Trophoblast cell (in vitro differentiated cells and primary cell): ENCODE measurements at regions not wholly inside any gene's neighbourhood (a gene's known extent, or its start where the extent isn't known, plus 50 kb on each side); places are given as distances from the start of the nearest gene placed in this dataset.

Experiments used
- DNase-seq, 2 donors: peaks; one replicate each; pipeline ENCODE4 v3.0.0-alpha.2; 2016
- H2AFZ ChIP-seq: 2 replicates; pipeline ENCODE4 v1.6.1; 2013; ENCODE audit warnings: low read length, moderate library complexity, mild to moderate bottlenecking; ENCODE audit not compliant: insufficient read depth, poor library complexity
- H2AK5ac ChIP-seq: 2 replicates; pipeline ENCODE4 v1.6.1; 2013; ENCODE audit warnings: mild to moderate bottlenecking, low read length
- H2BK120ac ChIP-seq: 2 replicates; pipeline ENCODE4 v1.6.1; 2013; ENCODE audit warnings: low read length, mild to moderate bottlenecking, moderate library complexity; ENCODE audit not compliant: insufficient read depth, poor library complexity
- H2BK12ac ChIP-seq: 2 replicates; pipeline ENCODE4 v1.6.1; 2013; ENCODE audit warnings: mild to moderate bottlenecking, low read length, moderate library complexity
- H2BK5ac ChIP-seq: 2 replicates; pipeline ENCODE4 v1.6.1; 2013; ENCODE audit warnings: low read length, low read depth, moderate library complexity, mild to moderate bottlenecking; ENCODE audit not compliant: poor library complexity
- H3K14ac ChIP-seq: 2 replicates; pipeline ENCODE4 v1.6.1; 2013; ENCODE audit warnings: mild to moderate bottlenecking, low read length
- H3K18ac ChIP-seq: 2 replicates; pipeline ENCODE4 v1.6.1; 2013; ENCODE audit warnings: mild to moderate bottlenecking, low read length
- H3K23ac ChIP-seq: 2 replicates; pipeline ENCODE4 v1.6.1; 2013; ENCODE audit warnings: low read length
- H3K27ac ChIP-seq: 2 replicates; pipeline ENCODE4 v1.5.1; 2013; ENCODE audit warnings: low read depth, mild to moderate bottlenecking, inconsistent platforms, low read length, moderate library complexity
- H3K27me3 ChIP-seq: 2 replicates; pipeline ENCODE4 v1.6.1; 2013; ENCODE audit warnings: inconsistent platforms, mild to moderate bottlenecking, low read length, moderate library complexity; ENCODE audit not compliant: insufficient read depth
- H3K36me3 ChIP-seq, 2 experiments: 1 replicate in 1 of 2; 2 replicates in 1 of 2; pipeline ENCODE4 v1.6.1; 2013; ENCODE audit warnings: low read length in 2 of 2, mild to moderate bottlenecking in 2 of 2, moderate library complexity in 1 of 2; ENCODE audit not compliant: insufficient read depth in 2 of 2, control insufficient read depth in 1 of 2
- H3K4ac ChIP-seq: 2 replicates; pipeline ENCODE4 v1.6.1; 2013; ENCODE audit warnings: low read depth, mild to moderate bottlenecking, low read length, moderate library complexity
- H3K4me1 ChIP-seq, 2 experiments: 1 replicate in 1 of 2; 2 replicates in 1 of 2; pipeline ENCODE4 v1.6.1; 2013; ENCODE audit warnings: low read length in 2 of 2, mild to moderate bottlenecking in 2 of 2, moderate library complexity in 1 of 2; ENCODE audit not compliant: insufficient read depth in 2 of 2, control insufficient read depth in 1 of 2
- H3K4me2 ChIP-seq: 2 replicates; pipeline ENCODE4 v1.6.1; 2013; ENCODE audit warnings: inconsistent platforms, mild to moderate bottlenecking, low read length, moderate library complexity
- H3K4me3 ChIP-seq: 2 replicates; pipeline ENCODE4 v1.5.1; 2013; ENCODE audit warnings: mild to moderate bottlenecking, low read depth, low read length, inconsistent platforms
- H3K79me1 ChIP-seq: one replicate; pipeline ENCODE4 v1.6.1; 2013; ENCODE audit warnings: low read length
- H3K79me2 ChIP-seq: 2 replicates; pipeline ENCODE4 v1.6.1; 2013; ENCODE audit warnings: low read length, mild to moderate bottlenecking; ENCODE audit not compliant: control insufficient read depth, insufficient read depth, poor library complexity
- H3K9ac ChIP-seq: 2 replicates; pipeline ENCODE4 v1.6.1; 2013; ENCODE audit warnings: mild to moderate bottlenecking, low read length
- H3K9me3 ChIP-seq: 2 replicates; pipeline ENCODE4 v1.6.1; 2013; ENCODE audit warnings: low read depth, mild to moderate bottlenecking, control low read depth, inconsistent platforms, low read length; ENCODE audit not compliant: insufficient read depth
- H4K12ac ChIP-seq: 2 replicates; pipeline ENCODE4 v1.6.1; 2013; ENCODE audit warnings: low read depth, mild to moderate bottlenecking, low read length, moderate library complexity
- H4K8ac ChIP-seq: 2 replicates; pipeline ENCODE4 v1.6.1; 2013; ENCODE audit warnings: low read depth, mild to moderate bottlenecking, low read length, moderate library complexity
- H4K91ac ChIP-seq: one replicate; pipeline ENCODE4 v1.6.1; 2013; ENCODE audit warnings: low read depth, mild to moderate bottlenecking, low read length, moderate library complexity
- WGBS: extraction: QIAGEN DNeasy Blood & Tissue Kit; methylation state at CpG from one replicate; pipeline ENCODE4 v1.1.7; 2013; ENCODE audit warnings: missing lambda C conversion rate; ENCODE audit not compliant: insufficient read length, insufficient coverage; ENCODE audit errors: extremely low coverage; 5-methylcytosine and 5-hydroxymethylcytosine counted together

- H4K12ac ChIP-seq = no peak overlapping the region
- H3K79me2 ChIP-seq = no peaks in the 10 kb centered on the region
- peaks cover 0 to 2% of the 10 kb centered on the region in 2 experiments for H3K4me1 ChIP-seq
- H2AK5ac ChIP-seq = no peak overlapping the region
- H3K14ac ChIP-seq = no peak overlapping the region
- H3K36me3 ChIP-seq = no peaks in the 10 kb centered on the region
- H3K9ac ChIP-seq = no peak overlapping the region
- DNase-seq = no peak
- H3K27me3 ChIP-seq = no peaks in the 10 kb centered on the region
- no peak overlapping the region for H3K4me2 ChIP-seq
- no peak overlapping the region for H3K4me3 ChIP-seq
- no peak overlapping the region for H2BK5ac ChIP-seq
- H3K9me3 ChIP-seq = no peaks in the 10 kb centered on the region
- H3K79me1 ChIP-seq = no peaks in the 10 kb centered on the region
- H3K18ac ChIP-seq = no peak overlapping the region
- no peak overlapping the region for H3K23ac ChIP-seq
- H4K8ac ChIP-seq = no peak overlapping the region
- no peak overlapping the region for H3K4ac ChIP-seq
- no peak overlapping the region for H3K27ac ChIP-seq
- H4K91ac ChIP-seq = no peak overlapping the region
- H2BK120ac ChIP-seq = no peak overlapping the region
- no peak overlapping the region for H2AFZ ChIP-seq
- H2BK12ac ChIP-seq = no peak overlapping the region
- WGBS = no CpG with 5 or more reads among the region's 2 CpGs
Measured at GRCh38 chr4:77309496-77309895, 152.5 kb downstream of the CCNG2 start.

- Histone ChIP-seq H3K9ac (no peak overlapping the region), H3K4me1 (peaks cover 0 to 2% of the 10 kb centered on the region in 2 experiments), H2BK5ac (no peak overlapping the region), H2BK120ac (no peak overlapping the region), H3K4ac (no peak overlapping the region), H3K36me3 (no peaks in the 10 kb centered on the region), H3K79me1 (no peaks in the 10 kb centered on the region), H4K91ac (no peak overlapping the region), H4K8ac (no peak overlapping the region), H2AFZ (no peak overlapping the region), H3K79me2 (no peaks in the 10 kb centered on the region), H3K9me3 (no peaks in the 10 kb centered on the region), H3K27me3 (no peaks in the 10 kb centered on the region), H3K18ac (no peak overlapping the region), H3K4me2 (no peak overlapping the region), H3K27ac (no peak overlapping the region), H4K12ac (no peak overlapping the region), H3K14ac (no peak overlapping the region), H2BK12ac (no peak overlapping the region), H3K4me3 (no peak overlapping the region), H3K23ac (no peak overlapping the region), H2AK5ac (no peak overlapping the region)
- WGBS = no CpG with 5 or more reads among the region's 3 CpGs
- no peak for DNase-seq
Measured at GRCh38 chr4:77310931-77311330, 153.9 kb downstream of the CCNG2 start.

GRCh38 chr4:77314697-77315096 is 157.7 kb downstream of the CCNG2 start:
- H3K9ac ChIP-seq = no peak overlapping the region
- H2AK5ac ChIP-seq = no peak overlapping the region
- H2BK12ac ChIP-seq = no peak overlapping the region
- no peak overlapping the region for H4K12ac ChIP-seq
- no peak overlapping the region for H3K18ac ChIP-seq
- H2AFZ ChIP-seq = no peak overlapping the region
- no CpG with 5 or more reads among the region's 4 CpGs for WGBS
- H2BK5ac ChIP-seq = no peak overlapping the region
- H3K36me3 ChIP-seq = no peaks in the 10 kb centered on the region
- no peak overlapping the region for H3K4ac ChIP-seq
- no peaks in the 10 kb centered on the region for H3K79me2 ChIP-seq
- no peaks in the 10 kb centered on the region for H3K79me1 ChIP-seq
- no peak overlapping the region for H3K4me3 ChIP-seq
- H3K4me1 ChIP-seq = peaks cover 0 to 2% of the 10 kb centered on the region in 2 experiments
- no peak overlapping the region for H2BK120ac ChIP-seq
- peaks cover 6% of the 10 kb centered on the region for H3K9me3 ChIP-seq
- no peak for DNase-seq
- H3K14ac ChIP-seq = no peak overlapping the region
- H3K23ac ChIP-seq = no peak overlapping the region
- no peak overlapping the region for H4K8ac ChIP-seq
- H3K27me3 ChIP-seq = no peaks in the 10 kb centered on the region
- no peak overlapping the region for H3K4me2 ChIP-seq
- H4K91ac ChIP-seq = no peak overlapping the region
- no peak overlapping the region for H3K27ac ChIP-seq

- Histone ChIP-seq H4K12ac (no peak overlapping the region), H2AK5ac (no peak overlapping the region), H3K4me3 (no peak overlapping the region), H3K4me1 (no peaks in the 10 kb centered on the region), H2BK120ac (no peak overlapping the region), H3K27ac (no peak overlapping the region), H3K23ac (no peak overlapping the region), H2AFZ (no peak overlapping the region), H3K4ac (no peak overlapping the region), H3K9ac (no peak overlapping the region), H3K9me3 (peaks cover 8% of the 10 kb centered on the region), H2BK5ac (no peak overlapping the region), H4K91ac (no peak overlapping the region), H3K14ac (no peak overlapping the region), H3K18ac (no peak overlapping the region), H2BK12ac (no peak overlapping the region), H3K4me2 (no peak overlapping the region), H3K27me3 (no peaks in the 10 kb centered on the region), H4K8ac (no peak overlapping the region), H3K79me1 (no peaks in the 10 kb centered on the region), H3K79me2 (no peaks in the 10 kb centered on the region), H3K36me3 (no peaks in the 10 kb centered on the region)
- no CpG with 5 or more reads among the region's 6 CpGs for WGBS
- no peak for DNase-seq
Measured at GRCh38 chr4:77327151-77327550, 170.1 kb downstream of the CCNG2 start.
